Epithelial cell of esophagus (primary cell): ENCODE measurements at regions not wholly inside any gene's neighbourhood (a gene's known extent, or its start where the extent isn't known, plus 50 kb on each side); places are given as distances from the start of the nearest gene placed in this dataset.
A peak's percentile ranks its signal among the peaks of the same experiment; 100 is the strongest.

Experiments
- DNase-seq: peaks from one replicate; pipeline ENCODE4 v3.0.0; 2010; ENCODE audit warnings: low read depth
- H3K4me3 ChIP-seq: 2 replicates; pipeline ENCODE4 v1.5.1; 2011; ENCODE audit warnings: mild to moderate bottlenecking, low read length, control low read depth
- TF ChIP-seq, protein P1 (sequence below): IDR thresholded peaks from 2 replicates; pipeline ENCODE4 v1.5.1; 2011; ENCODE audit warnings: low read depth, mild to moderate bottlenecking, low read length, control low read depth, inconsistent platforms; ENCODE audit not compliant: insufficient read depth; ENCODE audit errors: missing control alignments

DNA sequence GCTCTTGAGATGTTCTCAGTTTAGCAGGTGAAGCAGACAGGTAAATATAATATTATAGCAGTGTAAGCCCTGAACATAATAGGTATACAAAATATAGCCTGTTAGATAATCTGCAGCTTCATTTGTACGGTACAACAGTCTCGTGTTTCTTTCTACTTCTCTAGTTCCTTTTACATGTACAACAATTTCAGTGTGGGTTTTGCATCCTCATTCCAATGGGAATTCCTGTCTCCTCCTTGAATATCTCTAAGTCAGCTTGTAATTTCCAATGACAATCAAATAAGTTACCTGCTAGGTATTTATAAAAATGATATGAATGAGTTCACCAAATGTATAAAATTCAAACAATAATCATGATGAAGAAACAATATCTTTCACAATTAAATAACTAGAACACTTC is 330.0 kb upstream of the RND3 start:
- no peak overlapping the region for H3K4me3 ChIP-seq
- TF ChIP-seq, protein P1, sequence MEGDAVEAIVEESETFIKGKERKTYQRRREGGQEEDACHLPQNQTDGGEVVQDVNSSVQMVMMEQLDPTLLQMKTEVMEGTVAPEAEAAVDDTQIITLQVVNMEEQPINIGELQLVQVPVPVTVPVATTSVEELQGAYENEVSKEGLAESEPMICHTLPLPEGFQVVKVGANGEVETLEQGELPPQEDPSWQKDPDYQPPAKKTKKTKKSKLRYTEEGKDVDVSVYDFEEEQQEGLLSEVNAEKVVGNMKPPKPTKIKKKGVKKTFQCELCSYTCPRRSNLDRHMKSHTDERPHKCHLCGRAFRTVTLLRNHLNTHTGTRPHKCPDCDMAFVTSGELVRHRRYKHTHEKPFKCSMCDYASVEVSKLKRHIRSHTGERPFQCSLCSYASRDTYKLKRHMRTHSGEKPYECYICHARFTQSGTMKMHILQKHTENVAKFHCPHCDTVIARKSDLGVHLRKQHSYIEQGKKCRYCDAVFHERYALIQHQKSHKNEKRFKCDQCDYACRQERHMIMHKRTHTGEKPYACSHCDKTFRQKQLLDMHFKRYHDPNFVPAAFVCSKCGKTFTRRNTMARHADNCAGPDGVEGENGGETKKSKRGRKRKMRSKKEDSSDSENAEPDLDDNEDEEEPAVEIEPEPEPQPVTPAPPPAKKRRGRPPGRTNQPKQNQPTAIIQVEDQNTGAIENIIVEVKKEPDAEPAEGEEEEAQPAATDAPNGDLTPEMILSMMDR: no peak

DNA sequence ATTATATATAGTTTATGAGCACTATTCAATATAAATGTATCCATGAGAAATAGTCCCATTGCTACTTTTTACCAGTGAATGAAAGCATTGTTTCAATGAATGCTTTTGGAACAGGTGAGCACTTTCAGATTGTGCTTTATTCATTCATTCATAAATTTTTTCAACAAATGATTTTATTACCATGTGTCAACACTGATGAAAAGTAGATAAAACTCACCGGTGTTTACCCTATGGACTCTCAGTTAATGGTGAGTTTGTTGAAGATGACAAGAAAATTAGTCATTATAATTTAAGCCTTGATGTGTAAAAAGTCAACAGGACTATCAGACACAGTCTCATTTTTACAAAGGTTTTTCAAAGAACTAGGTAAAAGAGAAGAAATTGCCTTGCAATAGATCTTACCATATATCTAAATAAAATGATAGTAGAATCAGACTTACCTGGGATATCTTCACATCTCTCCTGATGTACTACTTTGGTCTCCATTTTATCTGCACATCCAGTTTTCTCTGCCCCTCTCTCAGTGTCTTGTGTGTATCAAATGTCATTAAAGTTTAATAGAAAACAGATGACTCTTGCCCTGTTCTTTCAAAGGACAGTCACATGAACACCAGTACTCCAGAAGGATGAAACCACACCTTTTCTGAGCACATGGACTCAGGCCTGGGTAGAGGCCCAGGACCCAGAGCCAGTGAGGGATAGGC is 325.3 kb upstream of the RND3 start:
- no peak overlapping the region for H3K4me3 ChIP-seq
- no peak for DNase-seq
- TF ChIP-seq, protein P1: no peak

More for the DNA sequence above, 330.0 kb upstream of the RND3 start:
- no peak for DNase-seq

DNA sequence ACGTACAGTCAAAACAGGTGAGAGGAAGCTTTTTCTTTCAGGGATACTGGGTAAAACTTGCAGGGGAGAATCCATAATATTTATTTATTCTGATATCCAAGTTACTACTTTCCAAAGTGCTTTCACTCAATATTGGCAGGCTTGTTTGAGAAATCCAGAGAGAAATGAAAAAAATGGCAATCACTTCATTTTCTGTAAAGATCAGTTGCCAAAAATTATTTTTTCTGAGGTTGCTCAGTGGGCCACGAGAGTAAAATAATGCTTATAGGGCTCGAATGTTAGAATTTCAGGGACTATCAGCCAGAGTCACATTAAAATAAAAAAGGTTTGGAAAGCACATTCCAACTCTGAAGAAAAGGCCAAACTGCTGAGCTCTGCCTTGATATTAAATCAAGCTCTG is 324.6 kb upstream of the RND3 start:
- no peak overlapping the region for H3K4me3 ChIP-seq
- TF ChIP-seq, protein P1: no peak
- DNase-seq: no peak

DNA sequence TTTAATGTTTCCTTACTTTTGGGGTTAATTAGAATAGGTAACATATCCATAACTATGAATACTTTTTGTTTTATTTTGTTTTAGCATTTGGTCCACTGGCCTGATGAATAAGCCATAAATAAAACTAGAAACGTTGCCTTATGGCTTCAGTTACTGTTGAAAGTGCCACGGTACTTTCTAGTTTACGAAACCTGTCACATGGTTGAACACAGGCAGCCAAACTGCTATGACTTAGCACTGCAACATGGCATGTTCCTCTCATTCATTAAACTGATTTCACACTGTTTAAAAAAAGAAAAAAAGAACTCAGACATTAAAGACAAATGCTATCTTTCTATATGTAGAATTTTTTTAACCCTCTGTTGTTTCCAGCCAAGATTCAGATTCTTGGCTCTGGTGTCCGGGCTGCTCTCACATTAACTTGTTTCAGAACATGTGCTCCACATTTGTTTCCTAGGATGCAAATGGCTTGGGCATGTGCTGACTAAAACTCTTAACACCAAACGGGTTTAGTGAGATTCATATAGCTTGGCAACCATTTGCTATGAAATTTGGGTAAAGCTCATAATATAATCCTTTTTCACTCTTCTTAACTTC is 323.9 kb upstream of the RND3 start:
- peak; percentile 63 for DNase-seq

DNA sequence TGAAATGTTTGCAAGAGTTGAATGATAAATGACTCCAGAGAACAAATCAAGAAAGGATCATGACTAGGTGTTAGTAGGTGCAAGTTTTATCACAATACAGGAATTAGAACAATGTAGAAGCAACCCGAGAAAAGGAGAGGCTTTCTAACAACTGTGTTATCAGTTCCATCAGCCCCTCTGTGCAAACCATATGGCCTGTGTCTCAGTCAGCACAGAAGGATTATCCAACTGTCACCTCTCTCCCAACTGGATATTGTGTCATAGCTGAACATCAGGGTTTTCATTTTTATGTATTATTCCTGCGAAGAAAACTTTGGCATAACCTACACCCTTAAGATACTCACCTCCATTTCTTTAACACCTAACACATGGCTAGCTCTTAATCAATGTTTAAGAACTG is 321.6 kb upstream of the RND3 start:
- TF ChIP-seq, protein P1: no peak
- DNase-seq: no peak
- no peak overlapping the region for H3K4me3 ChIP-seq

More for the DNA sequence above, 323.9 kb upstream of the RND3 start:
- no peak overlapping the region for H3K4me3 ChIP-seq
- TF ChIP-seq, protein P1: no peak

DNA sequence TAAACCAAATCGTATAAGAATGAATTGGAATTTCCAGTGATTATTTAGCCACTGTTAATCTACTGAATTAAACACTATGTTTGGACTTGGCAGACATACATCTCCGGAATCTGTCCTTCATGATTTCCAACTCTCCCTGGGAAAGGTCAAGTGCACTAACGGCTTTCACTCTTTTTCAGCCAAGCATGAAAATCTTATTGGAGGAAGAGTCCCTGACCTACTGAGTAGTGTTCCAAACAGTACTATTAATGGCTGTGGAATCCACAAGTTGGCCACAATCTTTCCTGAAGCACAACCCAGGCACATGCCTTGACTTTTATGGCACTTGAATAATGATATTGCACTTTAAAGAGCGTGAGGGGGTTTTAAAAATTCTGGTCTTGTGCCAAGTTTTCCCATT is 318.9 kb upstream of the RND3 start:
- TF ChIP-seq, protein P1: no peak
- H3K4me3 ChIP-seq: no peak overlapping the region
- DNase-seq: no peak
